Ovary (tissue), 3 donors: ENCODE measurements at regions not wholly inside any gene's neighbourhood (a gene's known extent, or its start where the extent isn't known, plus 50 kb on each side); places are given as distances from the start of the nearest gene placed in this dataset.
"Not testable (repeated sequence)": the region's sequence is repeated elsewhere in the genome, so short reads cannot be mapped to it uniquely, and the experiment has no call there.

Source experiments
- POLR2A ChIP-seq: fragments of 450-650 bp; IDR thresholded peaks from one replicate; pipeline ENCODE4 v1.6.1; 2017; ENCODE audit warnings: antibody characterized with exemption, mild to moderate bottlenecking, moderate library complexity
- TF ChIP-seq, protein P1 (sequence below), 3 donors: fragments of 450-650 bp in 2 of 3; fragments of 200-600 bp in 1 of 3; IDR thresholded peaks; one replicate each; pipeline versions ENCODE4 v1.5.1 to v1.8.0; 2016 to 2022; ENCODE audit warnings: antibody characterized with exemption in 3 of 3, mild to moderate bottlenecking in 1 of 3
- donor health status: DM: no; HTN: no; CAD: no.

DNA sequence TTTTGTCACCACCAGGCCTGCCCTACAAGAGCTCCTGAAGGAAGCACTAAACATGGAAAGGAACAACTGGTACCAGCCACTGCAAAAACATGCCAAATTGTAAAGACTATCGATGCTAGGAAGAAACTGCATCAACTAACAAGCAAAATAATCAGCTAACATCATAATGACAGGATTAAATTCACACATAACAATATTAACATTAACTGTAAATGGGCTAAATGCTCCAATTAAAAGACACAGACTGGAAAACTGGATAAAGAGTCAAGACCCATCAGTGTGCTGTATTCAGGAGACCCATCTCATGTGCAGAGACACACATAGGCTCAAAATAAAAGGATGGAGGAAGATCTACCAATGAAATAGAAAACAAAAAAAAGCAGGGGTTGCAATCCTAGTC is 95.9 kb upstream of the FGF13 start:
- TF ChIP-seq POLR2A, result not testable (repeated sequence)
- TF ChIP-seq, protein P1, sequence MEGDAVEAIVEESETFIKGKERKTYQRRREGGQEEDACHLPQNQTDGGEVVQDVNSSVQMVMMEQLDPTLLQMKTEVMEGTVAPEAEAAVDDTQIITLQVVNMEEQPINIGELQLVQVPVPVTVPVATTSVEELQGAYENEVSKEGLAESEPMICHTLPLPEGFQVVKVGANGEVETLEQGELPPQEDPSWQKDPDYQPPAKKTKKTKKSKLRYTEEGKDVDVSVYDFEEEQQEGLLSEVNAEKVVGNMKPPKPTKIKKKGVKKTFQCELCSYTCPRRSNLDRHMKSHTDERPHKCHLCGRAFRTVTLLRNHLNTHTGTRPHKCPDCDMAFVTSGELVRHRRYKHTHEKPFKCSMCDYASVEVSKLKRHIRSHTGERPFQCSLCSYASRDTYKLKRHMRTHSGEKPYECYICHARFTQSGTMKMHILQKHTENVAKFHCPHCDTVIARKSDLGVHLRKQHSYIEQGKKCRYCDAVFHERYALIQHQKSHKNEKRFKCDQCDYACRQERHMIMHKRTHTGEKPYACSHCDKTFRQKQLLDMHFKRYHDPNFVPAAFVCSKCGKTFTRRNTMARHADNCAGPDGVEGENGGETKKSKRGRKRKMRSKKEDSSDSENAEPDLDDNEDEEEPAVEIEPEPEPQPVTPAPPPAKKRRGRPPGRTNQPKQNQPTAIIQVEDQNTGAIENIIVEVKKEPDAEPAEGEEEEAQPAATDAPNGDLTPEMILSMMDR (IDR thresholded peaks at IDR 0.05), result not testable (repeated sequence)
